HEK293 (cell line): ENCODE measurements at regions not wholly inside any gene's neighbourhood (a gene's known extent, or its start where the extent isn't known, plus 50 kb on each side); places are given as distances from the start of the nearest gene placed in this dataset.
"Not testable (repeated sequence)": the region's sequence is repeated elsewhere in the genome, so short reads cannot be mapped to it uniquely, and the experiment has no call there.

Experiments used
- CTCF ChIA-PET: fragments of 350-600 bp; formaldehyde crosslinking; extraction: SDS; loops from one replicate; lab custom pipeline; 2021; ENCODE audit warnings: antibody characterized with exemption; lab: Yijun Ruan, JAX
- POLR2A ChIA-PET: fragments of 300-600 bp; formaldehyde crosslinking; extraction: SDS; loops from one replicate; lab custom pipeline; 2020; ENCODE audit warnings: antibody characterized with exemption, inconsistent platforms; lab: Yijun Ruan, JAX
- H3K27ac ChIP-seq: fragments of 200-500 bp; sonication (Bioruptor generic); 2 replicates; pipeline ENCODE4 v1.5.1; 2014; ENCODE audit warnings: low read depth, low read length, control low read depth, inconsistent platforms; ENCODE audit errors: extremely low read depth
- H3K36me3 ChIP-seq, 2 experiments: fragments of 200-500 bp in 1 of 2; sonication (Bioruptor generic) in 1 of 2; 1 replicate in 1 of 2; 2 replicates in 1 of 2; pipeline ENCODE4 v1.5.1; 2014 to 2017; ENCODE audit warnings: inconsistent platforms in 2 of 2, low read length in 2 of 2; ENCODE audit not compliant: control insufficient read depth in 2 of 2, insufficient read depth in 1 of 2
- H3K4me1 ChIP-seq: fragments of 200-500 bp; sonication (Bioruptor generic); 2 replicates; pipeline ENCODE4 v1.5.1; 2014; ENCODE audit warnings: mild to moderate bottlenecking, low read length, inconsistent platforms; ENCODE audit not compliant: control insufficient read depth, insufficient read depth
- H3K4me3 ChIP-seq: 2 replicates; pipeline ENCODE4 v1.5.1; 2011; ENCODE audit warnings: low read depth, mild to moderate bottlenecking, control low read depth, low read length, moderate library complexity
- H3K9me3 ChIP-seq: fragments of 200-500 bp; sonication (Bioruptor generic); 2 replicates; pipeline ENCODE4 v1.5.1; 2014; ENCODE audit warnings: low read depth, low read length, inconsistent platforms; ENCODE audit not compliant: control insufficient read depth, insufficient read depth
- ZNF521 ChIP-seq: fragments of 450-650 bp; formaldehyde crosslinking; IDR thresholded peaks from 2 replicates; pipeline ENCODE4 v1.5.1; 2017; ENCODE audit warnings: missing biosample characterization, mild to moderate bottlenecking, missing genetic modification characterization
- ZNF561 ChIP-seq: fragments of 450-650 bp; IDR thresholded peaks from 2 replicates; pipeline ENCODE4 v1.5.1; 2018; ENCODE audit warnings: missing biosample characterization, missing genetic modification characterization, borderline replicate concordance
- ZNF654 ChIP-seq: fragments of 450-650 bp; formaldehyde crosslinking; IDR thresholded peaks from 2 replicates; pipeline ENCODE4 v1.5.1; 2016; ENCODE audit warnings: low read depth, missing biosample characterization, missing genetic modification characterization
- ZSCAN30 ChIP-seq: fragments of 450-650 bp; IDR thresholded peaks from 2 replicates; pipeline ENCODE4 v1.5.1; 2018; ENCODE audit warnings: missing biosample characterization, mild to moderate bottlenecking, missing genetic modification characterization, moderate library complexity
- TF ChIP-seq, protein P1 (sequence below): fragments of 450-650 bp; formaldehyde crosslinking; IDR thresholded peaks from 2 replicates; pipeline ENCODE4 v1.5.1; 2016; ENCODE audit warnings: missing biosample characterization, missing genetic modification characterization, low read depth
- TF ChIP-seq, protein P2 (sequence below): fragments of 450-650 bp; formaldehyde crosslinking; IDR thresholded peaks from 2 replicates; pipeline ENCODE4 v1.5.1; 2016; ENCODE audit warnings: missing biosample characterization, missing genetic modification characterization, borderline replicate concordance
- TF ChIP-seq, protein P3 (sequence below): fragments of 450-650 bp; formaldehyde crosslinking; conservative IDR thresholded peaks from 2 replicates; pipeline ENCODE4 v1.5.1; 2016; ENCODE audit warnings: low read depth, missing biosample characterization, missing genetic modification characterization

DNA sequence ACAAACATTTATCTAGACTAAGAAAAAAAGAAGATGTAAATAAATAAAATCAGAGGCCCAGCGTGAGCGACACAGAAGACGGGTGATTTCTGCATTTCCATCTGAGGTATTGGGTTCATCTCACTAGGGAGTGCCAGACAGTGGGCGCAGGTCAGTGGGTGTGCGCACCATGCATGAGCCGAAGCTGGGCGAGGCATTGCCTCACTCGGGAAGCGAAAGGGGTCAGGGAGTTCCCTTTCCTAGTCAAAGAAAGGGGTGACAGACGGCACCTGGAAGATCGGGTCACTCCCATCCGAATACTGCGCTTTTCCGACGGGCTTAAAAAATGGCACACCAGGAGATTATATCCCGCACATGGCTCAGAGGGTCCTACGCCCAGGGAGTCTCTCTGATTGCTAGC is 79.5 kb upstream of the ABCD2 start:
- CTCF ChIA-PET, H3K4me3 ChIP-seq, H3K27ac ChIP-seq, H3K9me3 ChIP-seq, H3K4me1 ChIP-seq, POLR2A ChIA-PET, H3K36me3 ChIP-seq: not testable (repeated sequence)

DNA sequence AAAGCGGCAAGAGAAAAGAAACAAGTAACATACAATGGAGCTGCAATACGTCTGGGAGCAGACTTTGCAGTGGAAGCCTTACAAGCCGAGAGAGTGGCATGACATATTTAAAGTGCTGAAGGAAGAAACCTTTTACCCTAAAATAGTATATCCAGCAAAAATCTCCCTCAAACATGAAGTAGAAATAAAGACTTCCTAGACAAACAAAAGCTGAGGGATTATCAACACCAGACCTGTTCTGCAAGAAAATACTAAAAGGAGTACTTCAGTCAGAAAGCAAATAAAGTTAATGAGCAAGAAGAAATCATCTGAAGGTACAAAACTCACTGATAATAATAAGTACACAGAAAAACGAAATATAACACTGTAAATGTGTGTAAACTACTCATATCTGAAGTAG is 77.5 kb upstream of the ABCD2 start:
- no peak overlapping the region for H3K27ac ChIP-seq
- TF ChIP-seq, protein P1, sequence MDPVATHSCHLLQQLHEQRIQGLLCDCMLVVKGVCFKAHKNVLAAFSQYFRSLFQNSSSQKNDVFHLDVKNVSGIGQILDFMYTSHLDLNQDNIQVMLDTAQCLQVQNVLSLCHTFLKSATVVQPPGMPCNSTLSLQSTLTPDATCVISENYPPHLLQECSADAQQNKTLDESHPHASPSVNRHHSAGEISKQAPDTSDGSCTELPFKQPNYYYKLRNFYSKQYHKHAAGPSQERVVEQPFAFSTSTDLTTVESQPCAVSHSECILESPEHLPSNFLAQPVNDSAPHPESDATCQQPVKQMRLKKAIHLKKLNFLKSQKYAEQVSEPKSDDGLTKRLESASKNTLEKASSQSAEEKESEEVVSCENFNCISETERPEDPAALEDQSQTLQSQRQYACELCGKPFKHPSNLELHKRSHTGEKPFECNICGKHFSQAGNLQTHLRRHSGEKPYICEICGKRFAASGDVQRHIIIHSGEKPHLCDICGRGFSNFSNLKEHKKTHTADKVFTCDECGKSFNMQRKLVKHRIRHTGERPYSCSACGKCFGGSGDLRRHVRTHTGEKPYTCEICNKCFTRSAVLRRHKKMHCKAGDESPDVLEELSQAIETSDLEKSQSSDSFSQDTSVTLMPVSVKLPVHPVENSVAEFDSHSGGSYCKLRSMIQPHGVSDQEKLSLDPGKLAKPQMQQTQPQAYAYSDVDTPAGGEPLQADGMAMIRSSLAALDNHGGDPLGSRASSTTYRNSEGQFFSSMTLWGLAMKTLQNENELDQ (tag by site-specific recombination), result no peak
- TF ChIP-seq ZSCAN30 (tag by site-specific recombination) (no peak), ZNF561 (no peak)
- TF ChIP-seq, all 188 proteins: peak for 0
- Histone ChIP-seq H3K9me3 (no peaks in the 10 kb centered on the region), H3K36me3 (no peaks in the 10 kb centered on the region), H3K4me1 (no peaks in the 10 kb centered on the region), H3K4me3 (no peak overlapping the region)
- ChIA-PET POLR2A (no interaction called here), CTCF (interaction anchor here (0.7 kb wide), 1 partner anchor 20 kb away, joined by 3 read pairs; no protein-coding TSS in a partner anchor)

DNA sequence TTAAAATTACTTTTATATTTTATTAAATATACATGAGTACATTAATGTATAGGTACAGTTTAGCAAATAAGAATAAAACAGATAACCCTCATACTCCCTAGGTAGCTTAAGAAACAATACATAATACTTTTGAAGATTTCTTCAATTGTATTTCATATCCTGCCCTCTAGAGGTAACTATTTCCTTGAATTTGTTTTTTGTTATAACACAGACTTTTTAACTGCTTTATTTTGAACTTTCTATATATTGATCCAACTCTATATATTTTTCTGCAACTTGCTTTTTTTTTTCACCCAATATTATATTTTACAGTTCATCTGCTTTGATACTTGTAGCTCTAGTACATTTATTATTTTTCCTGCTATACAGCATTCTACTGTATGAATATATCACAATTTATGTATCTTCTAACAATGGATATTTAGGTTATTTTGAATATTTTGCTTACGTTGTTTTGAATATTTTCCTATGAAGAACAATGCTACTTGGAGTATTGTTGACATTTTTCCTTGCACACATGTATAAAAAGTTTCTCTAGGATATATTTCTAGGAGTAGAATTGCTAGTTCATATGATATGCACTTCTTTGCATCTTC is 72.8 kb upstream of the ABCD2 start:
- no peaks in the 10 kb centered on the region for H3K36me3 ChIP-seq
- H3K27ac ChIP-seq, result no peak overlapping the region
- H3K4me3 ChIP-seq, result no peak overlapping the region
- CTCF ChIA-PET, result interaction anchor here (0.6 to 1.5 kb wide), 5 partner anchors 18 to 375 kb away, joined by 3 to 6 read pairs (median 3); no protein-coding TSS in a partner anchor
- TF ChIP-seq, protein P2, sequence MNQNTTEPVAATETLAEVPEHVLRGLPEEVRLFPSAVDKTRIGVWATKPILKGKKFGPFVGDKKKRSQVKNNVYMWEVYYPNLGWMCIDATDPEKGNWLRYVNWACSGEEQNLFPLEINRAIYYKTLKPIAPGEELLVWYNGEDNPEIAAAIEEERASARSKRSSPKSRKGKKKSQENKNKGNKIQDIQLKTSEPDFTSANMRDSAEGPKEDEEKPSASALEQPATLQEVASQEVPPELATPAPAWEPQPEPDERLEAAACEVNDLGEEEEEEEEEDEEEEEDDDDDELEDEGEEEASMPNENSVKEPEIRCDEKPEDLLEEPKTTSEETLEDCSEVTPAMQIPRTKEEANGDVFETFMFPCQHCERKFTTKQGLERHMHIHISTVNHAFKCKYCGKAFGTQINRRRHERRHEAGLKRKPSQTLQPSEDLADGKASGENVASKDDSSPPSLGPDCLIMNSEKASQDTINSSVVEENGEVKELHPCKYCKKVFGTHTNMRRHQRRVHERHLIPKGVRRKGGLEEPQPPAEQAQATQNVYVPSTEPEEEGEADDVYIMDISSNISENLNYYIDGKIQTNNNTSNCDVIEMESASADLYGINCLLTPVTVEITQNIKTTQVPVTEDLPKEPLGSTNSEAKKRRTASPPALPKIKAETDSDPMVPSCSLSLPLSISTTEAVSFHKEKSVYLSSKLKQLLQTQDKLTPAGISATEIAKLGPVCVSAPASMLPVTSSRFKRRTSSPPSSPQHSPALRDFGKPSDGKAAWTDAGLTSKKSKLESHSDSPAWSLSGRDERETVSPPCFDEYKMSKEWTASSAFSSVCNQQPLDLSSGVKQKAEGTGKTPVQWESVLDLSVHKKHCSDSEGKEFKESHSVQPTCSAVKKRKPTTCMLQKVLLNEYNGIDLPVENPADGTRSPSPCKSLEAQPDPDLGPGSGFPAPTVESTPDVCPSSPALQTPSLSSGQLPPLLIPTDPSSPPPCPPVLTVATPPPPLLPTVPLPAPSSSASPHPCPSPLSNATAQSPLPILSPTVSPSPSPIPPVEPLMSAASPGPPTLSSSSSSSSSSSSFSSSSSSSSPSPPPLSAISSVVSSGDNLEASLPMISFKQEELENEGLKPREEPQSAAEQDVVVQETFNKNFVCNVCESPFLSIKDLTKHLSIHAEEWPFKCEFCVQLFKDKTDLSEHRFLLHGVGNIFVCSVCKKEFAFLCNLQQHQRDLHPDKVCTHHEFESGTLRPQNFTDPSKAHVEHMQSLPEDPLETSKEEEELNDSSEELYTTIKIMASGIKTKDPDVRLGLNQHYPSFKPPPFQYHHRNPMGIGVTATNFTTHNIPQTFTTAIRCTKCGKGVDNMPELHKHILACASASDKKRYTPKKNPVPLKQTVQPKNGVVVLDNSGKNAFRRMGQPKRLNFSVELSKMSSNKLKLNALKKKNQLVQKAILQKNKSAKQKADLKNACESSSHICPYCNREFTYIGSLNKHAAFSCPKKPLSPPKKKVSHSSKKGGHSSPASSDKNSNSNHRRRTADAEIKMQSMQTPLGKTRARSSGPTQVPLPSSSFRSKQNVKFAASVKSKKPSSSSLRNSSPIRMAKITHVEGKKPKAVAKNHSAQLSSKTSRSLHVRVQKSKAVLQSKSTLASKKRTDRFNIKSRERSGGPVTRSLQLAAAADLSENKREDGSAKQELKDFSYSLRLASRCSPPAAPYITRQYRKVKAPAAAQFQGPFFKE (tag by site-specific recombination), result no peak
- TF ChIP-seq ZNF654 (tag by site-specific recombination) (peak; percentile 37; the same call in 1 of the 2 replicates), ZNF521 (tag by site-specific recombination) (no peak)
- TF ChIP-seq, protein P3, sequence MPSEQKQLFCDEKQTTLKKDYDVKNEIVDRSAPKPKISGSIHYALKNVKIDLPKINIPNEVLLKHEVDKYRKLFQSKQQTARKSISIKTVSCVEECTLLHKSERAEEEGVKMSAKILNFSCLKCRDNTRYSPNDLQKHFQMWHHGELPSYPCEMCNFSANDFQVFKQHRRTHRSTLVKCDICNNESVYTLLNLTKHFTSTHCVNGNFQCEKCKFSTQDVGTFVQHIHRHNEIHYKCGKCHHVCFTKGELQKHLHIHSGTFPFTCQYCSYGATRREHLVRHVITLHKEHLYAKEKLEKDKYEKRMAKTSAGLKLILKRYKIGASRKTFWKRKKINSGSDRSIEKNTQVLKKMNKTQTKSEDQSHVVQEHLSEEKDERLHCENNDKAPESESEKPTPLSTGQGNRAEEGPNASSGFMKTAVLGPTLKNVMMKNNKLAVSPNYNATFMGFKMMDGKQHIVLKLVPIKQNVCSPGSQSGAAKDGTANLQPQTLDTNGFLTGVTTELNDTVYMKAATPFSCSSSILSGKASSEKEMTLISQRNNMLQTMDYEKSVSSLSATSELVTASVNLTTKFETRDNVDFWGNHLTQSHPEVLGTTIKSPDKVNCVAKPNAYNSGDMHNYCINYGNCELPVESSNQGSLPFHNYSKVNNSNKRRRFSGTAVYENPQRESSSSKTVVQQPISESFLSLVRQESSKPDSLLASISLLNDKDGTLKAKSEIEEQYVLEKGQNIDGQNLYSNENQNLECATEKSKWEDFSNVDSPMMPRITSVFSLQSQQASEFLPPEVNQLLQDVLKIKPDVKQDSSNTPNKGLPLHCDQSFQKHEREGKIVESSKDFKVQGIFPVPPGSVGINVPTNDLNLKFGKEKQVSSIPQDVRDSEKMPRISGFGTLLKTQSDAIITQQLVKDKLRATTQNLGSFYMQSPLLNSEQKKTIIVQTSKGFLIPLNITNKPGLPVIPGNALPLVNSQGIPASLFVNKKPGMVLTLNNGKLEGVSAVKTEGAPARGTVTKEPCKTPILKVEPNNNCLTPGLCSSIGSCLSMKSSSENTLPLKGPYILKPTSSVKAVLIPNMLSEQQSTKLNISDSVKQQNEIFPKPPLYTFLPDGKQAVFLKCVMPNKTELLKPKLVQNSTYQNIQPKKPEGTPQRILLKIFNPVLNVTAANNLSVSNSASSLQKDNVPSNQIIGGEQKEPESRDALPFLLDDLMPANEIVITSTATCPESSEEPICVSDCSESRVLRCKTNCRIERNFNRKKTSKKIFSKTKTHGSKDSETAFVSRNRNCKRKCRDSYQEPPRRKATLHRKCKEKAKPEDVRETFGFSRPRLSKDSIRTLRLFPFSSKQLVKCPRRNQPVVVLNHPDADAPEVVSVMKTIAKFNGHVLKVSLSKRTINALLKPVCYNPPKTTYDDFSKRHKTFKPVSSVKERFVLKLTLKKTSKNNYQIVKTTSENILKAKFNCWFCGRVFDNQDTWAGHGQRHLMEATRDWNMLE, result no peak
- POLR2A ChIA-PET, result no interaction called here
- no peaks in the 10 kb centered on the region for H3K4me1 ChIP-seq
- H3K9me3 ChIP-seq, result no peaks in the 10 kb centered on the region
